A549 (cell line): ENCODE measurements at regions not wholly inside any gene's neighbourhood (a gene's known extent, or its start where the extent isn't known, plus 50 kb on each side); places are given as distances from the start of the nearest gene placed in this dataset.

Source experiments
- ATAC-seq, 2 experiments: fragments of 200-7000 bp in 1 of 2; fragments of >200 bp in 1 of 2; cut with Nextera tagmentation in 1 of 2; cut with Tn5 transposase in 1 of 2; 3 replicates each; pipeline versions ENCODE4 v1.8.0 to v1.9.1; 2018 to 2020; ENCODE audit warnings: mild to moderate bottlenecking in 1 of 2, moderate library complexity in 1 of 2
- CTCF ChIA-PET: fragments of 300-600 bp; sonication (Branson Sonifier 250); formaldehyde crosslinking; extraction: SDS; loops from one replicate; lab custom pipeline; 2021; ENCODE audit warnings: antibody characterized with exemption, inconsistent platforms; lab: Yijun Ruan, JAX
- POLR2A ChIA-PET: fragments of 350-600 bp; formaldehyde crosslinking; extraction: SDS; loops from one replicate; lab custom pipeline; 2021; ENCODE audit warnings: antibody characterized with exemption, inconsistent platforms; lab: Yijun Ruan, JAX
- DNase-seq, 2 experiments: peaks; one replicate each; pipeline versions ENCODE4 v3.0.0 to v3.0.0-alpha.2; 2011 to 2016; ENCODE audit warnings: low read depth in 1 of 2, low spot score in 1 of 2
- FAIRE-seq: peaks from 2 replicates; lab custom pipeline; 2011; peaks lifted over from hg19 to GRCh38; lab: Jason Lieb, UNC
- H3K27ac ChIP-seq, 2 experiments: fragments of >200 bp; sonication (Bioruptor Twin); formaldehyde crosslinking; 3 replicates each; pipeline ENCODE4 v1.5.1; 2016 to 2017
- H3K4me1 ChIP-seq: fragments of >200 bp; sonication (Bioruptor Twin); formaldehyde crosslinking; 3 replicates; pipeline ENCODE4 v1.6.1; 2016
- H3K4me2 ChIP-seq: fragments of >200 bp; sonication (Bioruptor Twin); formaldehyde crosslinking; 3 replicates; pipeline ENCODE4 v1.6.1; 2016
- H3K4me3 ChIP-seq: fragments of >200 bp; sonication (Bioruptor Twin); formaldehyde crosslinking; 3 replicates; pipeline ENCODE4 v1.5.1; 2016
- H3K9me3 ChIP-seq: fragments of >200 bp; sonication (Bioruptor Twin); formaldehyde crosslinking; 3 replicates; pipeline ENCODE4 v1.6.1; 2016
- BCL3 ChIP-seq: fragments of >200 bp; sonication (Bioruptor Twin); formaldehyde crosslinking; IDR thresholded peaks from 3 replicates; pipeline ENCODE4 v1.6.1; 2016
- CBX2 ChIP-seq: fragments of 200-600 bp; sonication (generic); IDR thresholded peaks from 2 replicates; pipeline ENCODE4 v1.6.1; 2016; ENCODE audit warnings: low read depth, mild to moderate bottlenecking, borderline replicate concordance
- CBX8 ChIP-seq: fragments of 200-600 bp; sonication (generic); IDR thresholded peaks from 2 replicates; pipeline ENCODE4 v1.6.1; 2016
- CEBPB ChIP-seq, 2 experiments: fragments of >200 bp in 1 of 2; sonication (Bioruptor Twin) in 1 of 2; formaldehyde crosslinking in 1 of 2; IDR thresholded peaks; 2 replicates each; pipeline ENCODE4 v1.6.1; 2012 to 2016
- EHMT2 ChIP-seq: fragments of 200-600 bp; sonication (generic); IDR thresholded peaks from 2 replicates; pipeline ENCODE4 v1.6.1; 2016; ENCODE audit warnings: antibody characterized with exemption, low read depth, mild to moderate bottlenecking, moderate library complexity
- FOSL2 ChIP-seq, 2 experiments: fragments of 450-650 bp in 1 of 2; fragments of >200 bp in 1 of 2; sonication (Bioruptor Twin) in 1 of 2; formaldehyde crosslinking; IDR thresholded peaks; 2 replicates each; pipeline versions ENCODE4 v1.5.0 to v1.6.1; 2016 to 2020; ENCODE audit warnings: mild to moderate bottlenecking in 1 of 2, moderate library complexity in 1 of 2
- FOXS1 ChIP-seq: fragments of 250-450 bp; sonication (Bioruptor Pico); IDR thresholded peaks from 2 replicates; pipeline ENCODE4 v1.5.0; 2020; ENCODE audit warnings: mild to moderate bottlenecking, moderate library complexity
- HDAC2 ChIP-seq: fragments of 200-600 bp; sonication (generic); IDR thresholded peaks from 2 replicates; pipeline ENCODE4 v1.6.1; 2016
- HES2 ChIP-seq: fragments of >200 bp; sonication (Bioruptor Twin); formaldehyde crosslinking; IDR thresholded peaks from 2 replicates; pipeline ENCODE4 v1.6.1; 2016
- HEYL ChIP-seq: fragments of 250-450 bp; sonication (Bioruptor Pico); IDR thresholded peaks from 2 replicates; pipeline ENCODE4 v1.8.0; 2021; ENCODE audit warnings: mild to moderate bottlenecking, moderate library complexity
- HOXA7 ChIP-seq: fragments of 250-450 bp; sonication (Bioruptor Pico); IDR thresholded peaks from 2 replicates; pipeline ENCODE4 v1.5.0; 2020; ENCODE audit warnings: mild to moderate bottlenecking, moderate library complexity
- HOXB5 ChIP-seq: fragments of 250-450 bp; sonication (Bioruptor Pico); IDR thresholded peaks from 2 replicates; pipeline ENCODE4 v1.5.0; 2020; ENCODE audit warnings: mild to moderate bottlenecking, moderate library complexity
- KDM5A ChIP-seq: fragments of 200-600 bp; sonication (generic); IDR thresholded peaks from 2 replicates; pipeline ENCODE4 v1.6.1; 2016; ENCODE audit warnings: antibody characterized with exemption, mild to moderate bottlenecking
- MYC ChIP-seq: IDR thresholded peaks from 2 replicates; pipeline ENCODE4 v1.6.1; 2012; ENCODE audit warnings: mild to moderate bottlenecking, inconsistent platforms, low read length, improper control_type of control experiment, borderline replicate concordance
- NFE2L2 ChIP-seq: fragments of 150-350 bp; conservative IDR thresholded peaks from 2 replicates; pipeline ENCODE4 v1.6.1; 2014; ENCODE audit warnings: low read length
- NPAS2 ChIP-seq: fragments of 250-450 bp; sonication (Bioruptor Pico); IDR thresholded peaks from 2 replicates; pipeline ENCODE4 v1.8.0; 2022; ENCODE audit warnings: mild to moderate bottlenecking, moderate library complexity, borderline replicate concordance
- RAD21 ChIP-seq, 2 experiments: fragments of >200 bp in 1 of 2; sonication (Bioruptor Twin) in 1 of 2; formaldehyde crosslinking in 1 of 2; IDR thresholded peaks in 1 of 2; conservative IDR thresholded peaks in 1 of 2; 2 replicates in 1 of 2; 3 replicates in 1 of 2; pipeline ENCODE4 v1.6.1; 2012 to 2018; ENCODE audit warnings: inconsistent platforms in 1 of 2
- RARB ChIP-seq: fragments of 250-450 bp; sonication (Bioruptor Pico); IDR thresholded peaks from 2 replicates; pipeline ENCODE4 v1.8.0; 2021; ENCODE audit warnings: mild to moderate bottlenecking, moderate library complexity
- RCOR1 ChIP-seq: fragments of 150-350 bp; IDR thresholded peaks from 2 replicates; pipeline ENCODE4 v1.6.1; 2014; ENCODE audit warnings: antibody characterized with exemption, low read length, low read depth
- RFX5 ChIP-seq: fragments of 450-650 bp; IDR thresholded peaks from 2 replicates; pipeline ENCODE4 v1.7.1; 2014; ENCODE audit warnings: antibody characterized with exemption, mild to moderate bottlenecking, moderate library complexity
- SREBF2 ChIP-seq: fragments of 450-650 bp; IDR thresholded peaks from 2 replicates; pipeline ENCODE4 v1.6.1; 2014; ENCODE audit warnings: mild to moderate bottlenecking, moderate library complexity
- TFCP2L1 ChIP-seq: fragments of 250-450 bp; sonication (Bioruptor Pico); IDR thresholded peaks from 2 replicates; pipeline ENCODE4 v1.5.0; 2021; ENCODE audit warnings: mild to moderate bottlenecking
- ZC3H11A ChIP-seq: fragments of 450-650 bp; IDR thresholded peaks from 2 replicates; pipeline ENCODE4 v1.6.1; 2014; ENCODE audit warnings: antibody characterized with exemption, mild to moderate bottlenecking
- ZNF302 ChIP-seq: fragments of 250-450 bp; sonication (Bioruptor Pico); IDR thresholded peaks from 2 replicates; pipeline ENCODE4 v1.9.0; 2021; ENCODE audit warnings: inconsistent platforms, mild to moderate bottlenecking, moderate library complexity
- ZSCAN20 ChIP-seq: fragments of 250-450 bp; sonication (Bioruptor Pico); IDR thresholded peaks from 2 replicates; pipeline ENCODE4 v1.8.0; 2022; ENCODE audit warnings: mild to moderate bottlenecking, moderate library complexity
- WGBS: methylation state at CpG from one replicate; pipeline ENCODE4 v1.1.6; 2017; ENCODE audit errors: missing lambda C conversion rate; 5-methylcytosine and 5-hydroxymethylcytosine counted together
- TF ChIP-seq, protein P1 (sequence below): IDR thresholded peaks from 2 replicates; pipeline ENCODE4 v1.6.1; 2012
- TF ChIP-seq, protein P2 (sequence below): fragments of 200-600 bp; sonication (generic); IDR thresholded peaks from 2 replicates; pipeline ENCODE4 v1.6.1; 2016; ENCODE audit warnings: antibody characterized with exemption, mild to moderate bottlenecking, moderate library complexity

DNA sequence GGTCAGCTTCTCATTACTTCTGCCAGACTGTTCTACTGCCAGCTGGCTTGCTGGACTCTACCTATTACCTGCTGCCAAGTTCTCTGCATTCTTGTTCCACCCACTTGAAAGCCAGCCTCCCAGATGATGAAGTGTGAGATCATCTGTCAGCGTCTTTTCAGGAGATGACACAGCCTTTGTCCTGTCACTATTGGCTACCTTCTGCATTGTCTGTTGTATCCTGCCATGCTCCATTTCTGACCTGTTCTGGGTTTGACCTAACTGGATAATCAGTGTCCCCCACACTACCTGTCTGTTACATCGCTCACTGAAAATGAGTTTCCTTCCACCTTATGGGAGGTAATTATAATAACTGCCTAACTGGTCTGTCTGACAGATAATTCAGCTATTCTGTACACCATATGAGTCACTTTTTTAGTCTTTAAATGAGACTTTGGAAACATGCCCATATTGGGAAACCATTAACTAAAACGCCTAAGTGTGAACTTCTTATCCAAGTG lies 520.6 kb downstream of the METTL4 start:
- FAIRE-seq: no peak
- 6% methylated on average over 3 of the region's 3 CpGs for WGBS
- ChIA-PET POLR2A (no interaction called here), CTCF (no interaction called here)
- Histone ChIP-seq H3K27ac (no peak overlapping the region), H3K9me3 (no peaks in the 10 kb centered on the region), H3K4me2 (no peak overlapping the region), H3K4me1 (no peaks in the 10 kb centered on the region), H3K4me3 (no peak overlapping the region)
- no peak for DNase-seq
- no peak for TF ChIP-seq RARB (CRISPR knock-in tag)
- no peak for TF ChIP-seq FOSL2 (IDR thresholded peaks at IDR 0.05)
- TF ChIP-seq FOSL2 (CRISPR knock-in tag; IDR thresholded peaks at IDR 0.05): no peak
- TF ChIP-seq TFCP2L1 (CRISPR knock-in tag): no peak
- no peak for TF ChIP-seq HEYL
- TF ChIP-seq CBX8: no peak
- TF ChIP-seq HDAC2: no peak
- no peak for TF ChIP-seq RCOR1
- TF ChIP-seq NFE2L2: no peak
- TF ChIP-seq SREBF2: no peak
- TF ChIP-seq, protein P1, sequence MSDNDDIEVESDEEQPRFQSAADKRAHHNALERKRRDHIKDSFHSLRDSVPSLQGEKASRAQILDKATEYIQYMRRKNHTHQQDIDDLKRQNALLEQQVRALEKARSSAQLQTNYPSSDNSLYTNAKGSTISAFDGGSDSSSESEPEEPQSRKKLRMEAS: no peak
- no peak for TF ChIP-seq EHMT2
- TF ChIP-seq ZSCAN20 (CRISPR knock-in tag): no peak
- TF ChIP-seq MYC: no peak
- no peak for TF ChIP-seq HOXB5 (CRISPR knock-in tag)
- TF ChIP-seq CEBPB (IDR thresholded peaks at IDR 0.05): no peak
- no peak for TF ChIP-seq HOXA7
- no peak for TF ChIP-seq RAD21 (conservative IDR thresholded peaks at IDR 0.05 in 1 of 2, IDR thresholded peaks at IDR 0.05 in 1 of 2)
- ATAC-seq: no peak

- no peak for ATAC-seq
- CTCF ChIA-PET: no interaction called here
- TF ChIP-seq CBX2 (no peak), RFX5 (no peak), HDAC2 (no peak), FOSL2 (IDR thresholded peaks at IDR 0.05) (no peak), FOSL2 (CRISPR knock-in tag; IDR thresholded peaks at IDR 0.05) (no peak), ZNF302 (CRISPR knock-in tag) (no peak), BCL3 (no peak), NPAS2 (CRISPR knock-in tag) (no peak), MYC (no peak), KDM5A (no peak), HEYL (no peak), HES2 (no peak), ZSCAN20 (CRISPR knock-in tag) (no peak), FOXS1 (CRISPR knock-in tag) (no peak), ZC3H11A (no peak)
- TF ChIP-seq, protein P1: no peak
- TF ChIP-seq, protein P2, sequence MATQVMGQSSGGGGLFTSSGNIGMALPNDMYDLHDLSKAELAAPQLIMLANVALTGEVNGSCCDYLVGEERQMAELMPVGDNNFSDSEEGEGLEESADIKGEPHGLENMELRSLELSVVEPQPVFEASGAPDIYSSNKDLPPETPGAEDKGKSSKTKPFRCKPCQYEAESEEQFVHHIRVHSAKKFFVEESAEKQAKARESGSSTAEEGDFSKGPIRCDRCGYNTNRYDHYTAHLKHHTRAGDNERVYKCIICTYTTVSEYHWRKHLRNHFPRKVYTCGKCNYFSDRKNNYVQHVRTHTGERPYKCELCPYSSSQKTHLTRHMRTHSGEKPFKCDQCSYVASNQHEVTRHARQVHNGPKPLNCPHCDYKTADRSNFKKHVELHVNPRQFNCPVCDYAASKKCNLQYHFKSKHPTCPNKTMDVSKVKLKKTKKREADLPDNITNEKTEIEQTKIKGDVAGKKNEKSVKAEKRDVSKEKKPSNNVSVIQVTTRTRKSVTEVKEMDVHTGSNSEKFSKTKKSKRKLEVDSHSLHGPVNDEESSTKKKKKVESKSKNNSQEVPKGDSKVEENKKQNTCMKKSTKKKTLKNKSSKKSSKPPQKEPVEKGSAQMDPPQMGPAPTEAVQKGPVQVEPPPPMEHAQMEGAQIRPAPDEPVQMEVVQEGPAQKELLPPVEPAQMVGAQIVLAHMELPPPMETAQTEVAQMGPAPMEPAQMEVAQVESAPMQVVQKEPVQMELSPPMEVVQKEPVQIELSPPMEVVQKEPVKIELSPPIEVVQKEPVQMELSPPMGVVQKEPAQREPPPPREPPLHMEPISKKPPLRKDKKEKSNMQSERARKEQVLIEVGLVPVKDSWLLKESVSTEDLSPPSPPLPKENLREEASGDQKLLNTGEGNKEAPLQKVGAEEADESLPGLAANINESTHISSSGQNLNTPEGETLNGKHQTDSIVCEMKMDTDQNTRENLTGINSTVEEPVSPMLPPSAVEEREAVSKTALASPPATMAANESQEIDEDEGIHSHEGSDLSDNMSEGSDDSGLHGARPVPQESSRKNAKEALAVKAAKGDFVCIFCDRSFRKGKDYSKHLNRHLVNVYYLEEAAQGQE: no peak
- TF ChIP-seq, all 56 proteins: peak for 0
- H3K4me3 ChIP-seq: no peak overlapping the region
- no peak overlapping the region for H3K27ac ChIP-seq
- H3K4me2 ChIP-seq: no peak overlapping the region
- 31% methylated on average over 3 of the region's 3 CpGs for WGBS
- FAIRE-seq (no peak), DNase-seq (no peak)
- no peaks in the 10 kb centered on the region for H3K4me1 ChIP-seq
- POLR2A ChIA-PET: no interaction called here
- no peaks in the 10 kb centered on the region for H3K9me3 ChIP-seq
Observed at GRCh38 chr18:2053490-2054089, 517.7 kb downstream of the METTL4 start.
